Neural cell (in vitro differentiated cells): ENCODE measurements at regions not wholly inside any gene's neighbourhood (a gene's known extent, or its start where the extent isn't known, plus 50 kb on each side); places are given as distances from the start of the nearest gene placed in this dataset.

Experiments used
- H2AFZ ChIP-seq: fragments of 200-600, 300-800 bp; sonication (generic), shearing (Covaris generic); 2 replicates; pipeline ENCODE4 v1.6.0; 2014; ENCODE audit warnings: low read depth, mild to moderate bottlenecking, antibody characterized with exemption, low read length, moderate library complexity
- H3F3A ChIP-seq: fragments of 200-600 bp; shearing (Covaris generic); 2 replicates; pipeline ENCODE4 v1.6.1; 2016; ENCODE audit warnings: mild to moderate bottlenecking, moderate library complexity, mixed read lengths, antibody characterized with exemption, low read length; ENCODE audit not compliant: insufficient read depth, poor library complexity, severe bottlenecking
- H3K27ac ChIP-seq: fragments of 200-600, 300-800 bp; sonication (generic), shearing (Covaris generic); 2 replicates; pipeline ENCODE4 v1.5.1; 2014; ENCODE audit warnings: mild to moderate bottlenecking, low read length, moderate library complexity
- H3K27me3 ChIP-seq: fragments of 300-800, 200-600 bp; sonication (generic), shearing (Covaris generic); 2 replicates; pipeline ENCODE4 v1.6.0; 2014; ENCODE audit warnings: mild to moderate bottlenecking, low read depth, low read length, moderate library complexity; ENCODE audit not compliant: insufficient read depth
- H3K36me3 ChIP-seq: fragments of 300-800, 200-600 bp; sonication (generic), shearing (Covaris generic); 2 replicates; pipeline ENCODE4 v1.5.1; 2014; ENCODE audit warnings: mild to moderate bottlenecking, antibody characterized with exemption, low read length, moderate library complexity; ENCODE audit not compliant: insufficient read depth
- H3K4me2 ChIP-seq: fragments of 300-800, 200-600 bp; sonication (generic), shearing (Covaris generic); 2 replicates; pipeline ENCODE4 v1.6.0; 2014; ENCODE audit warnings: mild to moderate bottlenecking, low read length
- H3K4me3 ChIP-seq: fragments of 300-800, 200-600 bp; sonication (generic), shearing (Covaris generic); 2 replicates; pipeline ENCODE4 v1.5.1; 2014; ENCODE audit warnings: mild to moderate bottlenecking, low read length, moderate library complexity
- H3K79me2 ChIP-seq: fragments of 200-600 bp; shearing (Covaris generic); replicated peaks from 2 replicates; pipeline ENCODE4 v1.6.0; 2014; ENCODE audit warnings: mild to moderate bottlenecking, low read length, moderate library complexity; ENCODE audit not compliant: insufficient read depth
- H3K9ac ChIP-seq: fragments of 300-800, 200-600 bp; sonication (generic), shearing (Covaris generic); 2 replicates; pipeline ENCODE4 v1.6.1; 2016; ENCODE audit warnings: mild to moderate bottlenecking, low read length, mixed read lengths
- H3K9me2 ChIP-seq: fragments of 200-600 bp; shearing (Covaris generic); 2 replicates; pipeline ENCODE4 v1.6.1; 2016; ENCODE audit warnings: mild to moderate bottlenecking, low read length, mixed read lengths; ENCODE audit not compliant: insufficient read depth
- H3K9me3 ChIP-seq: fragments of 200-600, 300-800 bp; sonication (generic), shearing (Covaris generic); 2 replicates; pipeline ENCODE4 v1.6.1; 2016; ENCODE audit warnings: mild to moderate bottlenecking, mixed run types, low read length, moderate library complexity, mixed read lengths
- H4K20me1 ChIP-seq: fragments of 200-600 bp; shearing (Covaris generic); 2 replicates; pipeline ENCODE4 v1.6.1; 2016; ENCODE audit warnings: mild to moderate bottlenecking, mixed run types; ENCODE audit not compliant: insufficient read depth
- EP300 ChIP-seq: fragments of 450-650 bp; conservative IDR thresholded peaks from 2 replicates; pipeline ENCODE4 v1.6.1; 2014; ENCODE audit warnings: antibody characterized with exemption, mild to moderate bottlenecking, moderate library complexity; ENCODE audit not compliant: poor library complexity, severe bottlenecking
- EZH2 ChIP-seq: fragments of 200-600, 300-800 bp; shearing (Covaris generic), sonication (generic); IDR thresholded peaks from 2 replicates; pipeline ENCODE4 v1.6.1; 2014; ENCODE audit warnings: antibody characterized with exemption, low read length, borderline replicate concordance, mild to moderate bottlenecking; ENCODE audit not compliant: insufficient read depth, poor library complexity, severe bottlenecking
- MXI1 ChIP-seq: fragments of 450-650 bp; conservative IDR thresholded peaks from 2 replicates; pipeline ENCODE4 v1.6.1; 2014; ENCODE audit warnings: antibody characterized with exemption, mild to moderate bottlenecking; ENCODE audit not compliant: poor library complexity, severe bottlenecking
- POLR2AphosphoS5 ChIP-seq: IDR thresholded peaks from 2 replicates; pipeline ENCODE4 v1.6.1; 2012
- RAD21 ChIP-seq: fragments of 450-650 bp; conservative IDR thresholded peaks from 2 replicates; pipeline ENCODE4 v1.6.1; 2014; ENCODE audit warnings: antibody characterized with exemption, mild to moderate bottlenecking, moderate library complexity
- SMC3 ChIP-seq: fragments of 450-650 bp; conservative IDR thresholded peaks from 2 replicates; pipeline ENCODE4 v1.6.1; 2014; ENCODE audit warnings: antibody characterized with exemption, mild to moderate bottlenecking, moderate library complexity; ENCODE audit not compliant: poor library complexity
- TAF1 ChIP-seq: IDR thresholded peaks from 2 replicates; pipeline ENCODE4 v1.6.1; 2012; ENCODE audit warnings: low read depth
- TF ChIP-seq, protein P1 (sequence below): fragments of 450-650 bp; IDR thresholded peaks from 2 replicates; pipeline ENCODE4 v1.5.1; 2014; ENCODE audit warnings: antibody characterized with exemption, mild to moderate bottlenecking, moderate library complexity; ENCODE audit not compliant: poor library complexity, severe bottlenecking
- TF ChIP-seq, protein P2 (sequence below): IDR thresholded peaks from 2 replicates; pipeline ENCODE4 v1.6.1; 2012; ENCODE audit warnings: borderline replicate concordance

DNA sequence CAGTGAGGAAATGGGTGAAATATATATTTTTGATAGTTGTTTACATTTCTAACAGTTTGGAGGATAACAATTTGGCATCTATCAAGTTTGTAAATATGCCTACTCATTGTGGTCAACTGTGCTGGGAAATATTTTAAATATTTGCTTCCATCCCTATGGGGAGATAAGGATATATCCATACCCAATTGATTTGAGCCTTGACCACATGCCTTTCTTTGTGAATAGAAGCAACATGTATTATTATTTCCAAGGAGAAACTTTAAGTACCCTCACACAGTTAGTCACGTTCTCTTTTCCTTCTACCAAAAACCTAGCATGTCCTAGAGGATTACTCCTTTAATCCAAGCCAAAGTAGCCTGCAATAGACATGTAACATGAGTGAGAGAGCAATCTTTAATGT is 245.4 kb upstream of the CBLB start:
- Histone ChIP-seq H3K9me2 (no peaks in the 10 kb centered on the region), H3K27me3 (no peaks in the 10 kb centered on the region), H3K4me2 (no peak overlapping the region), H3K4me3 (no peak overlapping the region), H3F3A (peaks cover 2% of the 10 kb centered on the region), H4K20me1 (no peaks in the 10 kb centered on the region), H3K79me2 (no peaks in the 10 kb centered on the region), H3K36me3 (no peaks in the 10 kb centered on the region), H3K9ac (no peak overlapping the region), H3K27ac (peak overlapping the region; percentile 28), H2AFZ (no peak overlapping the region), H3K9me3 (no peaks in the 10 kb centered on the region)
- no peak for TF ChIP-seq EZH2
- TF ChIP-seq RAD21: no peak
- no peak for TF ChIP-seq POLR2AphosphoS5
- TF ChIP-seq, protein P1, sequence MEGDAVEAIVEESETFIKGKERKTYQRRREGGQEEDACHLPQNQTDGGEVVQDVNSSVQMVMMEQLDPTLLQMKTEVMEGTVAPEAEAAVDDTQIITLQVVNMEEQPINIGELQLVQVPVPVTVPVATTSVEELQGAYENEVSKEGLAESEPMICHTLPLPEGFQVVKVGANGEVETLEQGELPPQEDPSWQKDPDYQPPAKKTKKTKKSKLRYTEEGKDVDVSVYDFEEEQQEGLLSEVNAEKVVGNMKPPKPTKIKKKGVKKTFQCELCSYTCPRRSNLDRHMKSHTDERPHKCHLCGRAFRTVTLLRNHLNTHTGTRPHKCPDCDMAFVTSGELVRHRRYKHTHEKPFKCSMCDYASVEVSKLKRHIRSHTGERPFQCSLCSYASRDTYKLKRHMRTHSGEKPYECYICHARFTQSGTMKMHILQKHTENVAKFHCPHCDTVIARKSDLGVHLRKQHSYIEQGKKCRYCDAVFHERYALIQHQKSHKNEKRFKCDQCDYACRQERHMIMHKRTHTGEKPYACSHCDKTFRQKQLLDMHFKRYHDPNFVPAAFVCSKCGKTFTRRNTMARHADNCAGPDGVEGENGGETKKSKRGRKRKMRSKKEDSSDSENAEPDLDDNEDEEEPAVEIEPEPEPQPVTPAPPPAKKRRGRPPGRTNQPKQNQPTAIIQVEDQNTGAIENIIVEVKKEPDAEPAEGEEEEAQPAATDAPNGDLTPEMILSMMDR: no peak
- TF ChIP-seq EP300: no peak
- TF ChIP-seq MXI1: no peak
- TF ChIP-seq, protein P2, sequence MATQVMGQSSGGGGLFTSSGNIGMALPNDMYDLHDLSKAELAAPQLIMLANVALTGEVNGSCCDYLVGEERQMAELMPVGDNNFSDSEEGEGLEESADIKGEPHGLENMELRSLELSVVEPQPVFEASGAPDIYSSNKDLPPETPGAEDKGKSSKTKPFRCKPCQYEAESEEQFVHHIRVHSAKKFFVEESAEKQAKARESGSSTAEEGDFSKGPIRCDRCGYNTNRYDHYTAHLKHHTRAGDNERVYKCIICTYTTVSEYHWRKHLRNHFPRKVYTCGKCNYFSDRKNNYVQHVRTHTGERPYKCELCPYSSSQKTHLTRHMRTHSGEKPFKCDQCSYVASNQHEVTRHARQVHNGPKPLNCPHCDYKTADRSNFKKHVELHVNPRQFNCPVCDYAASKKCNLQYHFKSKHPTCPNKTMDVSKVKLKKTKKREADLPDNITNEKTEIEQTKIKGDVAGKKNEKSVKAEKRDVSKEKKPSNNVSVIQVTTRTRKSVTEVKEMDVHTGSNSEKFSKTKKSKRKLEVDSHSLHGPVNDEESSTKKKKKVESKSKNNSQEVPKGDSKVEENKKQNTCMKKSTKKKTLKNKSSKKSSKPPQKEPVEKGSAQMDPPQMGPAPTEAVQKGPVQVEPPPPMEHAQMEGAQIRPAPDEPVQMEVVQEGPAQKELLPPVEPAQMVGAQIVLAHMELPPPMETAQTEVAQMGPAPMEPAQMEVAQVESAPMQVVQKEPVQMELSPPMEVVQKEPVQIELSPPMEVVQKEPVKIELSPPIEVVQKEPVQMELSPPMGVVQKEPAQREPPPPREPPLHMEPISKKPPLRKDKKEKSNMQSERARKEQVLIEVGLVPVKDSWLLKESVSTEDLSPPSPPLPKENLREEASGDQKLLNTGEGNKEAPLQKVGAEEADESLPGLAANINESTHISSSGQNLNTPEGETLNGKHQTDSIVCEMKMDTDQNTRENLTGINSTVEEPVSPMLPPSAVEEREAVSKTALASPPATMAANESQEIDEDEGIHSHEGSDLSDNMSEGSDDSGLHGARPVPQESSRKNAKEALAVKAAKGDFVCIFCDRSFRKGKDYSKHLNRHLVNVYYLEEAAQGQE: no peak
- TF ChIP-seq SMC3: no peak
- TF ChIP-seq TAF1: no peak

DNA sequence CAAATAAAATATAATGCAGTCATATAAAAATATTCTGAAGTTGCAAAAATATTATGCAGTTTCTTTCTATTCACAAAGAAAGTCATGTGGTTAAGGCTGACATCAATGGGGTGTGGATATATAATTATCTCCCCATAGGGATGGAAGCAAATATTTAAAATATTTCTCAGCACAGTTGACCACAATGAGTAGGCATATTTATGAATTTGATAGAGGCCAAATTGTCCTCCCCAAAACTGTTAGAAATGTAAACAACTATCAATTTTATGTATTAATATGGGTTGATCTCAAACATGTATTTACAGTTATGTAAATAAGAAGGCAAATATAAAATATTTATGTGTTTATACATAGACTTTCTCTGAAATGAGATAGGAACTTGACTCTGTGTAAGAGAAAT is 246.0 kb upstream of the CBLB start:
- H3K9me2 ChIP-seq: no peaks in the 10 kb centered on the region
- H2AFZ ChIP-seq: no peak overlapping the region
- no peaks in the 10 kb centered on the region for H4K20me1 ChIP-seq
- H3K4me3 ChIP-seq: no peak overlapping the region
- H3K4me2 ChIP-seq: no peak overlapping the region
- H3K27ac ChIP-seq: no peak overlapping the region
- H3F3A ChIP-seq: no peaks in the 10 kb centered on the region
- no peaks in the 10 kb centered on the region for H3K27me3 ChIP-seq
- H3K9ac ChIP-seq: no peak overlapping the region
- no peaks in the 10 kb centered on the region for H3K9me3 ChIP-seq
- TF ChIP-seq RAD21 (no peak), EP300 (no peak), MXI1 (no peak), SMC3 (no peak)
- no peaks in the 10 kb centered on the region for H3K79me2 ChIP-seq
- no peaks in the 10 kb centered on the region for H3K36me3 ChIP-seq

DNA sequence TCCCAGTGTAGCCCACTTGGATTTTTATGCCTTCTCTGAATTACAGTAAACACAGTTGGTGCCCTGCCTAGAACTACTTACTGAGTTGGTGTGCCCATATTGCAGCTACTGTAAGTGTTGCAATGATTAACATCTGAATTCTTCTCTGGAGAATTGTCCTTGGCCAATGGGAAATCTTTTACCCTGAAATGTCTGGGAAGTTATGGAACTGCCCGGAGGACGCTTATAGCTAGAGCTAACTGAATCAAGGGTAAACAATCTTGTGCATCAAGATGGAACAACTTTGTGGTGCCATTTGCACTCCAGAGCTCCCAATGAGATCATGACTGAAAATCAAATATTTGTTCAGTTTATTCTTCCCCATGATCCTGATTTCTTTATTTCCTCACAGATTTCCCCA is 246.7 kb upstream of the CBLB start:
- Histone ChIP-seq H3K27ac (no peak overlapping the region), H4K20me1 (no peaks in the 10 kb centered on the region), H3K4me2 (no peak overlapping the region), H2AFZ (no peak overlapping the region), H3K9me2 (no peaks in the 10 kb centered on the region), H3K27me3 (no peaks in the 10 kb centered on the region), H3K36me3 (no peaks in the 10 kb centered on the region), H3K9ac (no peak overlapping the region), H3F3A (no peaks in the 10 kb centered on the region), H3K9me3 (no peaks in the 10 kb centered on the region), H3K79me2 (no peaks in the 10 kb centered on the region), H3K4me3 (no peak overlapping the region)
- no peak for TF ChIP-seq EZH2
- no peak for TF ChIP-seq TAF1
- TF ChIP-seq RAD21: no peak
- no peak for TF ChIP-seq MXI1
- TF ChIP-seq, protein P2: no peak
- TF ChIP-seq EP300: no peak
- TF ChIP-seq SMC3: no peak
- TF ChIP-seq, protein P1: no peak
- no peak for TF ChIP-seq POLR2AphosphoS5
